Suppressor macrophage (primary cell): ENCODE measurements at regions not wholly inside any gene's neighbourhood (a gene's known extent, or its start where the extent isn't known, plus 50 kb on each side); places are given as distances from the start of the nearest gene placed in this dataset.

Experiments
- DNase-seq, 4 experiments: peaks; one replicate each; pipeline ENCODE4 v3.0.0-alpha.2; 2020 to 2022

DNA sequence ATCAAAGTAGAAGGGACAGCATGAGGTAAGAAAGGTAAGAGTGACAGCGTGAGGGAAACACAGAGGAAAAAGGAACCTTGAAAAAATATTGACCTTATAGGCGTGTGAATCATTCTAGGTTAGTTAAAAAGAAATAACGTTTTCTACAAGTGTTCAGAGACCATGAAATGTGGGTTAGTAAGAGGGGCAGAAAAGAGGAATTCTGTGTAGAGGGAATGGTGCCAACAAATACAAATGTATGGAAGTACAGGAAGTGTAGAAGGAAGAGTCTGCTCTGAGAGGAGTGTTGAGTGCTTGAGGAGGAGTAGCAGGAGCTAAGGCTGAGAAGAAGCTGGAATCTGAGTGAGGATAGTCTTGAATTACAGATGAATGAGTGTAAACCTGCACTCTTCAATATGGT is 418.6 kb upstream of the RIOK2 start:
- no peak for DNase-seq

DNA sequence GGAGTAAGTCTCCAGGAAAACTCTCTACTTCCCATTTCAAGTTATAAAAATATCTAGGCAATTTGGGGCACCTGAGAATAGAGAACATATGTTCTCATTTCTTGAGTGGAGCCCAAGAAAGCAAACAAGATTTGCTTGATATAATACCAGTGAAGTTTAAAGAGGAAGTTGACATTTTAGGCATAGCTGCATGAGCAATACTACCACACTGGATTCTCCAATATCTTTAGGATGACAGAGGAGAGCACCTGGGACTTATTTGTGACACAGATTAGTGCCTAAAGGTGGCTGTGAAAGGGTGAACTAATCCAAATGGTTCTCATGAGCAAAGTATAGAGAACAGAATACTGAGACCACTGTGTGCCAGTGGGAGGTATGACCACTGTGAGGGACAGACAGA is 423.5 kb upstream of the RIOK2 start:
- DNase-seq = no peak

DNA sequence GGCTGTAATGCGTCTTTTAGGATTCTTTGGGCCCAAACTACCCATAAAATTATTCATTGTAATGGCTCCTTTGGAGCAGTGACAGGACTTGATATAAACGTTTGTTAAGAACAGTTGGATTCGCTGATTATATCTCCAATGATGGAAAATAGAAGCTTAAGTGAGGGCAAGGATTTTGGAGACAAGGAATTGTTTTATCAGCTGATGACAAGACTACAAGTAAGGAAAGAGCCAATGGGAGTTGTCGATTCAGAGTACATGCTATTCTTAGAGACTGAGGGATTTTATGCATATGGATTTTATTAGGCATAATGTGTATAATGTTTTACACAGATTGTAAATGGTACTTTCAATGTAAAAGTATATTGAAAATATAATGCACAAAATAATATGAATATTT is 425.5 kb upstream of the RIOK2 start:
- DNase-seq = no peak

GRCh38 chr5:97618721-97619120 is 435.7 kb upstream of the RIOK2 start:
- no peak for DNase-seq

DNA sequence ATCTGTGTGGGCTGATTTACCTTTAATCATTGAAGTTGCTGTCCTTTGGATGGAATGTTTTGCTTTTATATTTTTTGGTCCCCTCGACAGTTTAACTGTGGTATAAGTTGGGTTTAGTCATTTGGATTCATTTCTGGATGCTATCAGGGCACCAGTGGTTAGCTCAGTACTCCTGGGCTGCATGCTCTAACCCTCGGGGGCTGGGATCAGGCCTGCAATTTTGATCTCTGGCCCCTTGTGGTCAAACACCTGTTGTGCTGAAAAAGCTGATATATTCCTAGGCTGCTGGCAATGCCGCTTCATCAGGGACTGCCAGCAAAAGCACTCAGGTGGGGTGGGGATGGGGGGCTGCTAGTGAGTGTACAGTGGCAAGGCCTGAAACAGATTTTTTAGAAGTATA is 440.4 kb upstream of the RIOK2 start:
- no peak for DNase-seq

- no peak for DNase-seq
These were observed 441.8 kb upstream of the RIOK2 start for GRCh38 chr5:97624886-97625285.

- DNase-seq = no peak
These were observed 444.2 kb upstream of the RIOK2 start for GRCh38 chr5:97627272-97627671.

DNA sequence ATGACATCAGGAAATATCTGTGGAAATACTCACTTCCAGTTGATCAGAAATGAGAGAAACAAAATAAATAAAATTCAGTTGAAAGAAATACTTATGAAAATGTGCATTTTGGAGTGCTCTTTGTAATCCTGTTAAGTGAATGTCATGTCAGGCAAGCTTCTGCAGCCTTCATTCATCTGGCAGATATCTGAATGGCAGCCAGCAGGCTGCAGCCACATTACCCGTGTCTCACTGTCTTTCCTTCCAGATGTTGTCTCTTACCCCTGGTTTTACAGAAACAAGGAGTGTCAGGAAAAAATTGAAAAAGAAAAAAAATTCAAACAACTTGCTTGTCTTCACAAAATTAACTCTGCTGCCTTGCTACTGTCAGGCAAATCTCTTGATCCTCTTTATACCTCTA is 445.0 kb upstream of the RIOK2 start:
- no peak for DNase-seq

DNA sequence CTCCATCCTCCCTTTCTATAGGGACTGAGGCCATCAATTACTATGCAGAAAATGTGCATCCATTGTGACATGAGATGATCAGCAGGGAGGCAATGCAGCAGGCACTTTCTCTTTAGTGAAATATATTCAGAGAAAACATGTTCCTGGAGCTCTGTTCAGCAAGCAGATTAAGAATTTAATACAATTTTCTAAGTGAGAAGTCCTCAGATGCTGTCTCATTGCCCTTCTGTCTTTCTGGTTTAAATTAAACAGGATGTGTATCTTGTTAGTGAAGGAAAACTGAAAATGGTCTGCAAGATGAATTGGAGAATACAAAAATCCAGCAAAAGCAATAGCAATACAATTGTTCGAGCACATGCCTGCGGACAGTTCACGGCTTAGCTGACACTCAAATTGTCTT is 445.8 kb upstream of the RIOK2 start:
- DNase-seq = no peak

- DNase-seq = peak in 1 of 4 experiments; percentile 2
These were observed 446.2 kb upstream of the RIOK2 start for GRCh38 chr5:97629276-97629675.

DNA sequence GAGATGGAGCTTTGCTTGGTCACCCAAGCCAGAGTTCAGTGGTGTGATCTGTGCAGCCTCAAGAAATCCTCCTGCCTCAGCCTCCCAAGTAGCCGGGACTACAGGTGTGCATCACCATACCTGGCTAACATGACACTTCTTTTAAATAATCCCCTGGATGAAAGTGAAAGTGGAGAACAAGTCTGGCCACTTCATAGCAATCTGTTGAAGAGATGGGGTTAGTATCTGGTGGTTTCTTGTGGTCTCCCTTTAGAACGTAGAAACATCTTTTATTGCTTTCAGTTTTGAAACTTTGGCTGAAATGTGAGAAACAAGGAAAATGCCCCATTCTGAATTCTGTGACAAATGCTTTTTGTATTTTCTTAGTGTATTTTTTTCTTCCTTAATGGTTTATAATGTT is 452.5 kb upstream of the RIOK2 start:
- no peak for DNase-seq

GRCh38 chr5:97636766-97637165 is 453.7 kb upstream of the RIOK2 start:
- DNase-seq = no peak

DNA sequence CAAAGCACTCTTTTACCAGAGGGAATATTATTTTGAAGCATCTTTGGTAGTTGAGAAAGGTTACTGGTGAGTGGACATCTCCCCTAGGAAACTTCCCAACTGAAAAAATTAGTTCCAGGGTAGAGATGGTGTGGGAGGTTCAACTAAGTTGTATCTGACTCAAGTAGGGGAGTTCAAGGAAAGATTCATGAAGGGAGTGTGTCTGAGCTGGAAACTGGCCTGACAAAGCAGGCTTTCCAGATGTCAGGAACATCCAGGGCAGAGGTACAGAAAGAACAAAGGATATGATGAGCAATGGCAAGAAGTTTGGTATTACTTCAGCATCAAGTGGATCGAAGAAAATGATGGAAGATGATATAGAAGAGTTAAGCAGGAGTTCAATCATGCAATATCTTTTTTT is 458.0 kb upstream of the RIOK2 start:
- no peak for DNase-seq

- DNase-seq = no peak
These were observed 461.2 kb upstream of the RIOK2 start for GRCh38 chr5:97644206-97644605.

- DNase-seq = no peak
These were observed 461.8 kb upstream of the RIOK2 start for GRCh38 chr5:97644896-97645295.

DNA sequence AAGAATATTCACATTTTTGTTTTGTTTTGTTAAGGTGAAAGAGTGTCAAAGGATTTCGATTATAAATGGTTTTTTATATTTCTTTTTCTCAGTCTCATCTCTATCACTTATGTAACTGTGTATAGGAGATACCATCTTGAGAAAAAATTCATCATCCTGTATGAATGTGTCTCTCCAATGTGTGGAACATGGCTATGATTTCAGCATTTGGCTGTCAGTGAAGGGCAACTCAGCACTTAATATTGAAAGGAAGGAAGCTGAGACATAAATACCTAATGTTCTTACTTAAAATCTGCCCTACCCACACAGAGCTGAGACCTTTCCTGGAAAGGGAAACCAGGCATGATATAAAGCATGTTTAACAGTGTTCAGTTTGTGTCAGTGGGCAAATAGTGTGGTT is 474.2 kb upstream of the RIOK2 start:
- no peak for DNase-seq

- DNase-seq = no peak
These were observed 475.3 kb upstream of the RIOK2 start for GRCh38 chr5:97658116-97658900.

- DNase-seq = no peak
These were observed 483.7 kb upstream of the RIOK2 start for GRCh38 chr5:97666783-97667182.

DNA sequence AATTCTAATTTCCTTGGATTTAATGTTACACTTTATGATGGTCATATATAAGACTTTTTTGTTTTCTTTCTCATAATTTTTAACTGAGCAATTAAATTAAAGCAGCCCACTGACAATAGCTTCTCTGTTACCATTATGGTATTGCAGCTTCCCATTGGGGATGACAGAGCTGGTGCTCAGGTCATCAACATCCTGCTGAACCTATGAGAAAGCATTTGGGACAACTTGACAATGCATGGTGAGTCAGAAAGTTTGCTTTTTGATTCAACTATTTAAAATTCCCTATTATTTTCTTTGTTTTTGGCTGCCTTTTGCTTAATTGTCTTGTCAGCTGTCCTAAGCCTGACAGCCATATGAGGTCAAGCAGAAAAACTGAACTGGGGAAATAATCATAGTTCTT is 487.4 kb upstream of the RIOK2 start:
- no peak for DNase-seq

DNA sequence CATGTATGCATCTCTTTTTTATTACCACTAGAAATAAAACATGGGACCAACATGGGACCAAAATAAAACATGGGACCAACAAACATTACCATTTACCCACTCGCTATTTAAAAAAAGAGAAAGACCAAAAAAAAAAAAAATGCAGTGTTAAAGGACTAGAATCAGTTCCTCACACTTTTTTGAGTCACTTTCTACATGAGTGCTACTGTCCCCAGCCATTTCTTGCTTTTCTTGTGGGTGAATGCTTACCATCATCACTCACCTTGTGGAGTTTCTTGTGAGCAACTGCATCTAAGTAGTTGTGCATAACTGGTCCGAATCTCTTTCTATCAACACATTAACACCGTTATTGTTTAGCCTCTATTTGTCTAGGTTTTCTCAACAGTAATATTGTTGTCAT is 493.6 kb upstream of the RIOK2 start:
- DNase-seq = no peak

DNA sequence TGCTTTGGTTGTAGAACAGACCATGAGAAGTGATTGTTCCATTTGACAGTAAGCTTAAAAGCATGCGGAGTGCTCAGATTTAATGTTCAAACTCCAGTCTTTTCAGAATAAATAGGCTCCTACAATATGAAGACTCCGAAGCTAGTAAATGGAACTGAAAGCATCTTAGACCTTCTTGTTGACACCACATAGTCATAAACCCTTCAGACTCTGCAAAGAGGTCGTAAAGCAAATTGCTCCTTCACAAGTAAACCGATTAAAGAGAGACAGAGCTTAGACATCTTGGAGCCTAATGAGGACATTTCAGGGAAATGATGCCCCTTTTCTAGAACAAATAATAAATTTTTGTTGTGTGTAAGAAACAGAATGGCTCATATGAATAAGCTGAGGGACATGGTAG is 511.0 kb upstream of the RIOK2 start:
- DNase-seq = no peak

- DNase-seq = no peak
These were observed 531.4 kb upstream of the RIOK2 start for GRCh38 chr5:97714424-97714823.

DNA sequence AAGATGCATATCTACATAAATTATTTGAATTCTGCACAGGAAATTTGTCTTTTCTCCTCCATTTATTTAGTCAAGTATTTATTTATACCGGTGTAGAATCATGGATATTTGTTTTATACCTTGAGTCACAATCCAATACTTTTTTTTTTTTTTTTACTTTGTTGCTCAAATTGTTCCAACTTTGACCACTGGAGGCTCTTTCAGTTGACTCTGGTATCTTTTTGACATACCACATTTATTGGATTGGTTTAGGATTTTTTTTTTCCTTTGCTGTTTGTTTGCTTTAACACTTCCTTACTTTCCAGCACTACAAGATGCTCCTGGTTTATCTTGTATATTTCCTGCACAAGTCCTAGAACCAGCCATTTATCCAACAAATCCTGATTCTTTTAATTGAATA is 543.1 kb upstream of the RIOK2 start:
- no peak for DNase-seq

- no peak for DNase-seq
These were observed 545.9 kb upstream of the RIOK2 start for GRCh38 chr5:97728920-97729319.

- DNase-seq = no peak
These were observed 546.9 kb upstream of the RIOK2 start for GRCh38 chr5:97729938-97730337.
